Hepatocyte (in vitro differentiated cells): ENCODE measurements at regions not wholly inside any gene's neighbourhood (a gene's known extent, or its start where the extent isn't known, plus 50 kb on each side); places are given as distances from the start of the nearest gene placed in this dataset.

Source experiments
- EZH2 ChIP-seq: fragments of 200-600 bp; sonication (generic); IDR thresholded peaks from 2 replicates; pipeline ENCODE4 v1.6.1; 2016; ENCODE audit warnings: antibody characterized with exemption, mild to moderate bottlenecking, borderline replicate concordance
- EZH2phosphoT487 ChIP-seq: fragments of 200-600 bp; sonication (generic); IDR thresholded peaks from one replicate; pipeline ENCODE4 v1.6.1; 2018; ENCODE audit warnings: antibody characterized with exemption, mild to moderate bottlenecking, low read depth, moderate library complexity; ENCODE audit not compliant: unreplicated experiment, severe bottlenecking
- TF ChIP-seq, protein P1 (sequence below): fragments of 200-600 bp; sonication (generic); IDR thresholded peaks from 2 replicates; pipeline ENCODE4 v1.5.1; 2016; ENCODE audit warnings: antibody characterized with exemption, mild to moderate bottlenecking; ENCODE audit not compliant: poor library complexity

DNA sequence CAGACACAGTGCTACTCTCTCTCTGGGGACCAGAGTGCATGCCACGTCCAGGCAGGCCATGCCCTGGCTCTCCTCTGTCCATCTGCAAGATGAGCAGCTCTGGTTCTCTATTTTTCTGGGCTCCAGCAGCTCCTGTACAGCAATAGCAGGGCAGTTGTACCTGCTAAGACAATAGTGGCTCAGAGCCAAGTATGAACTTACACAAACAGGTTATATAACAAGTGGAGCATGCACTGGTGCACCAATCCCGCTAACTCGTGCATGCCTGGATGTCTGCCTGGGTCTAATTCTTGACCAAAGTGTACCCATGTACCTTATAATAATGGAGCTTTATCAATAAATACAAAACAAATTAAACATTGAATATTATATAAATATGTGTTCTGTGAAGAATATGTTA, 392.3 kb downstream of the CENPC start:
- TF ChIP-seq EZH2 (no peak), EZH2phosphoT487 (no peak)
- TF ChIP-seq, protein P1, sequence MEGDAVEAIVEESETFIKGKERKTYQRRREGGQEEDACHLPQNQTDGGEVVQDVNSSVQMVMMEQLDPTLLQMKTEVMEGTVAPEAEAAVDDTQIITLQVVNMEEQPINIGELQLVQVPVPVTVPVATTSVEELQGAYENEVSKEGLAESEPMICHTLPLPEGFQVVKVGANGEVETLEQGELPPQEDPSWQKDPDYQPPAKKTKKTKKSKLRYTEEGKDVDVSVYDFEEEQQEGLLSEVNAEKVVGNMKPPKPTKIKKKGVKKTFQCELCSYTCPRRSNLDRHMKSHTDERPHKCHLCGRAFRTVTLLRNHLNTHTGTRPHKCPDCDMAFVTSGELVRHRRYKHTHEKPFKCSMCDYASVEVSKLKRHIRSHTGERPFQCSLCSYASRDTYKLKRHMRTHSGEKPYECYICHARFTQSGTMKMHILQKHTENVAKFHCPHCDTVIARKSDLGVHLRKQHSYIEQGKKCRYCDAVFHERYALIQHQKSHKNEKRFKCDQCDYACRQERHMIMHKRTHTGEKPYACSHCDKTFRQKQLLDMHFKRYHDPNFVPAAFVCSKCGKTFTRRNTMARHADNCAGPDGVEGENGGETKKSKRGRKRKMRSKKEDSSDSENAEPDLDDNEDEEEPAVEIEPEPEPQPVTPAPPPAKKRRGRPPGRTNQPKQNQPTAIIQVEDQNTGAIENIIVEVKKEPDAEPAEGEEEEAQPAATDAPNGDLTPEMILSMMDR = no peak
